ENCODE measurements at regions not wholly inside any gene's neighbourhood (a gene's known extent, or its start where the extent isn't known, plus 50 kb on each side); places are given as distances from the start of the nearest gene placed in this dataset.

GRCh38 chr15:72888811-72889210, 105.3 kb upstream of the ADPGK start:
- Histone ChIP-seq H3K4me3 (no peak overlapping the region), H3K79me2 (ENCODE audit: low read depth) (no peaks in the 10 kb centered on the region), H3K4me1 (replicated peaks; ENCODE audit: insufficient read depth) (no peaks in the 10 kb centered on the region), H3K27me3 (ENCODE audit: insufficient read depth, low read depth) (peaks cover 53% of the 10 kb centered on the region), H2AFZ (no peak overlapping the region), H3K27ac (no peak overlapping the region), H3K36me3 (ENCODE audit: low read depth) (no peaks in the 10 kb centered on the region), H3F3A (ENCODE audit: insufficient read depth, low read depth) (no peaks in the 10 kb centered on the region), H3K9me3 (ENCODE audit: insufficient read depth, low read depth) (no peaks in the 10 kb centered on the region), H3K9me2 (ENCODE audit: insufficient read depth) (no peaks in the 10 kb centered on the region), H3K4me2 (no peak overlapping the region), H4K20me1 (ENCODE audit: insufficient read depth) (no peaks in the 10 kb centered on the region)
- no peak for DNase-seq
- CTCF ChIA-PET, result no interaction called here
- TF ChIP-seq CTCF (conservative IDR thresholded peaks at IDR 0.05) (no peak), EZH2 (IDR thresholded peaks at IDR 0.05; ENCODE audit: low read depth) (no peak)
- no TSS peak for BruUV-seq (replicated peaks)
- POLR2A ChIA-PET (ENCODE audit: unreplicated experiment), result no interaction called here
- intact Hi-C loops (cut with micrococcal nuclease; ENCODE audit: unreplicated experiment), result no loop called here

GRCh38 chr15:72888211-72888610, 104.7 kb upstream of the ADPGK start:
- Histone ChIP-seq H3K79me2 (ENCODE audit: low read depth) (no peaks in the 10 kb centered on the region), H3K36me3 (ENCODE audit: low read depth) (no peaks in the 10 kb centered on the region), H3K9me2 (ENCODE audit: insufficient read depth) (no peaks in the 10 kb centered on the region), H3K4me2 (no peak overlapping the region), H4K20me1 (ENCODE audit: insufficient read depth) (no peaks in the 10 kb centered on the region), H2AFZ (no peak overlapping the region), H3K9me3 (ENCODE audit: insufficient read depth, low read depth) (no peaks in the 10 kb centered on the region), H3K4me1 (replicated peaks; ENCODE audit: insufficient read depth) (no peaks in the 10 kb centered on the region), H3K27me3 (ENCODE audit: insufficient read depth, low read depth) (peaks cover 53% of the 10 kb centered on the region), H3F3A (ENCODE audit: insufficient read depth, low read depth) (no peaks in the 10 kb centered on the region), H3K27ac (no peak overlapping the region), H3K4me3 (no peak overlapping the region)
- ChIA-PET CTCF (no interaction called here), POLR2A (ENCODE audit: unreplicated experiment) (no interaction called here)
- intact Hi-C loops (cut with micrococcal nuclease; ENCODE audit: unreplicated experiment), result no loop called here
- DNase-seq, result no peak
- TF ChIP-seq CTCF (conservative IDR thresholded peaks at IDR 0.05) (no peak), EZH2 (IDR thresholded peaks at IDR 0.05; ENCODE audit: low read depth) (no peak)
- BruUV-seq (replicated peaks), result no TSS peak

GRCh38 chr15:72887376-72887775, 103.8 kb upstream of the ADPGK start:
- H3K36me3 ChIP-seq (ENCODE audit: low read depth), result no peaks in the 10 kb centered on the region
- H3K9me2 ChIP-seq (ENCODE audit: insufficient read depth), result no peaks in the 10 kb centered on the region
- H3K4me3 ChIP-seq, result no peak overlapping the region
- H4K20me1 ChIP-seq (ENCODE audit: insufficient read depth), result no peaks in the 10 kb centered on the region
- TF ChIP-seq CTCF (conservative IDR thresholded peaks at IDR 0.05) (no peak), EZH2 (IDR thresholded peaks at IDR 0.05; ENCODE audit: low read depth) (no peak)
- H2AFZ ChIP-seq, result no peak overlapping the region
- no peaks in the 10 kb centered on the region for H3K79me2 ChIP-seq (ENCODE audit: low read depth)
- no peak overlapping the region for H3K4me2 ChIP-seq
- DNase-seq, result no peak
- H3K27me3 ChIP-seq (ENCODE audit: insufficient read depth, low read depth), result peaks cover 53% of the 10 kb centered on the region
- ChIA-PET POLR2A (ENCODE audit: unreplicated experiment) (no interaction called here), CTCF (no interaction called here)
- H3F3A ChIP-seq (ENCODE audit: insufficient read depth, low read depth), result no peaks in the 10 kb centered on the region
- H3K9me3 ChIP-seq (ENCODE audit: insufficient read depth, low read depth), result no peaks in the 10 kb centered on the region
- no TSS peak for BruUV-seq (replicated peaks)
- H3K4me1 ChIP-seq (replicated peaks; ENCODE audit: insufficient read depth), result no peaks in the 10 kb centered on the region
- intact Hi-C loops (cut with micrococcal nuclease; ENCODE audit: unreplicated experiment), result no loop called here
- no peak overlapping the region for H3K27ac ChIP-seq
